GM10266 (cell line): ENCODE measurements at regions not wholly inside any gene's neighbourhood (a gene's known extent, or its start where the extent isn't known, plus 50 kb on each side); places are given as distances from the start of the nearest gene placed in this dataset.
"Not testable (repeated sequence)": the region's sequence is repeated elsewhere in the genome, so short reads cannot be mapped to it uniquely, and the experiment has no call there.

Experiments
- DNase-seq: peaks from one replicate; pipeline ENCODE4 v3.0.0; 2012; ENCODE audit errors: extremely low spot score
- CTCF ChIP-seq: IDR thresholded peaks from 2 replicates; pipeline ENCODE4 v1.5.1; 2012; ENCODE audit warnings: mild to moderate bottlenecking, low read depth; ENCODE audit not compliant: control insufficient read depth, insufficient read depth; ENCODE audit errors: missing control alignments

GRCh38 chr3:193915613-193916012, 220.3 kb upstream of the HES1 start:
- no peak for TF ChIP-seq CTCF

GRCh38 chr3:193917158-193917557, 218.8 kb upstream of the HES1 start:
- no peak for DNase-seq
- no peak for TF ChIP-seq CTCF

More at GRCh38 chr3:193915613-193916012, 220.3 kb upstream of the HES1 start:
- DNase-seq: no peak

- no peak for TF ChIP-seq CTCF
- DNase-seq: no peak
Observed at GRCh38 chr3:193921465-193921864, 214.5 kb upstream of the HES1 start.

- no peak for DNase-seq
- TF ChIP-seq CTCF: no peak
Observed at GRCh38 chr3:193922034-193922774, 213.7 kb upstream of the HES1 start.

- DNase-seq: not testable (repeated sequence)
Observed at GRCh38 chr3:193923958-193924357, 212.0 kb upstream of the HES1 start.

GRCh38 chr3:193926071-193926470, 209.9 kb upstream of the HES1 start:
- DNase-seq: not testable (repeated sequence)

GRCh38 chr3:193927413-193928206, 208.3 kb upstream of the HES1 start:
- DNase-seq: not testable (repeated sequence)

GRCh38 chr3:193928354-193929209, 207.4 kb upstream of the HES1 start:
- no peak for TF ChIP-seq CTCF
- DNase-seq: no peak
